SU-DHL-6 (cell line): ENCODE measurements at regions not wholly inside any gene's neighbourhood (a gene's known extent, or its start where the extent isn't known, plus 50 kb on each side); places are given as distances from the start of the nearest gene placed in this dataset.
"Not testable (repeated sequence)": the region's sequence is repeated elsewhere in the genome, so short reads cannot be mapped to it uniquely, and the experiment has no call there.

Experiments used
- H2AFZ ChIP-seq: fragments of 200-600 bp; sonication (generic); 2 replicates; pipeline ENCODE4 v1.6.1; 2014; ENCODE audit warnings: low read depth, mild to moderate bottlenecking, moderate library complexity, mixed read lengths, antibody characterized with exemption, low read length; ENCODE audit not compliant: severe bottlenecking
- H3F3A ChIP-seq: fragments of 200-600 bp; shearing (Covaris generic); 2 replicates; pipeline ENCODE4 v1.6.0; 2016; ENCODE audit warnings: antibody characterized with exemption, mild to moderate bottlenecking; ENCODE audit not compliant: insufficient read depth
- H3K27ac ChIP-seq: fragments of 200-600 bp; sonication (generic); 2 replicates; pipeline ENCODE4 v1.5.1; 2016; ENCODE audit warnings: low read depth, mild to moderate bottlenecking, low read length, moderate library complexity, mixed read lengths
- H3K27me3 ChIP-seq: fragments of 200-600 bp; sonication (generic), shearing (Covaris generic); 2 replicates; pipeline ENCODE4 v1.6.0; 2014; ENCODE audit warnings: mild to moderate bottlenecking, low read length
- H3K36me3 ChIP-seq: fragments of 200-600 bp; sonication (generic); 2 replicates; pipeline ENCODE4 v1.6.1; 2014; ENCODE audit warnings: mild to moderate bottlenecking, low read length, mixed read lengths
- H3K4me2 ChIP-seq: fragments of 300-600, 200-600 bp; shearing (Covaris generic), sonication (generic); 2 replicates; pipeline ENCODE4 v1.6.0; 2014; ENCODE audit warnings: low read length, low read depth, mild to moderate bottlenecking; ENCODE audit not compliant: poor library complexity, severe bottlenecking
- H3K4me3 ChIP-seq: fragments of 200-600 bp; sonication (generic); 2 replicates; pipeline ENCODE4 v1.5.1; 2014; ENCODE audit warnings: antibody characterized with exemption, low read length, mild to moderate bottlenecking, mixed read lengths; ENCODE audit not compliant: insufficient read depth, poor library complexity, severe bottlenecking
- H3K79me2 ChIP-seq: fragments of 200-600 bp; sonication (generic); 2 replicates; pipeline ENCODE4 v1.6.1; 2014; ENCODE audit warnings: mild to moderate bottlenecking, low read length, moderate library complexity; ENCODE audit not compliant: insufficient read depth
- H3K9ac ChIP-seq: fragments of 200-600 bp; sonication (generic); 2 replicates; pipeline ENCODE4 v1.7.0; 2014; ENCODE audit warnings: mild to moderate bottlenecking, low read length
- H3K9me2 ChIP-seq: fragments of 200-600 bp; sonication (generic); replicated peaks from 2 replicates; pipeline ENCODE4 v1.6.1; 2014; ENCODE audit warnings: low read length; ENCODE audit not compliant: insufficient read depth
- H3K9me3 ChIP-seq: fragments of 200-600 bp; sonication (generic); 2 replicates; pipeline ENCODE4 v1.6.1; 2014; ENCODE audit warnings: low read length, mixed read lengths; ENCODE audit not compliant: insufficient read depth
- H4K20me1 ChIP-seq: fragments of 200-600 bp; sonication (generic); 2 replicates; pipeline ENCODE4 v1.6.1; 2014; ENCODE audit warnings: low read depth, mild to moderate bottlenecking, antibody characterized with exemption, low read length, moderate library complexity, mixed read lengths

GRCh38 chr11:67884761-67885558, 118.9 kb downstream of the UNC93B1 start:
- H3K9me3 ChIP-seq, H3F3A ChIP-seq, H3K27ac ChIP-seq, H2AFZ ChIP-seq, H3K27me3 ChIP-seq, H3K4me2 ChIP-seq, H3K4me3 ChIP-seq, H3K36me3 ChIP-seq, H4K20me1 ChIP-seq, H3K9ac ChIP-seq, H3K79me2 ChIP-seq, H3K9me2 ChIP-seq: not testable (repeated sequence)

GRCh38 chr11:67884073-67884757, 119.7 kb downstream of the UNC93B1 start:
- H3K27ac ChIP-seq, H3K4me3 ChIP-seq, H3K36me3 ChIP-seq, H3K9me2 ChIP-seq, H3F3A ChIP-seq, H3K9me3 ChIP-seq, H3K27me3 ChIP-seq, H3K9ac ChIP-seq, H3K4me2 ChIP-seq, H3K79me2 ChIP-seq, H2AFZ ChIP-seq, H4K20me1 ChIP-seq: not testable (repeated sequence)

- H3K4me2 ChIP-seq, H3K9ac ChIP-seq, H4K20me1 ChIP-seq, H3K27ac ChIP-seq, H3K4me3 ChIP-seq, H3K9me3 ChIP-seq, H3F3A ChIP-seq, H3K36me3 ChIP-seq, H2AFZ ChIP-seq, H3K79me2 ChIP-seq, H3K9me2 ChIP-seq, H3K27me3 ChIP-seq: not testable (repeated sequence)
Observed at GRCh38 chr11:67882304-67882703, 121.6 kb downstream of the UNC93B1 start.

- not testable (repeated sequence) for H3K9ac ChIP-seq, H3K79me2 ChIP-seq, H3K9me3 ChIP-seq, H3K9me2 ChIP-seq, H3F3A ChIP-seq, H3K27me3 ChIP-seq, H3K4me3 ChIP-seq, H4K20me1 ChIP-seq, H3K4me2 ChIP-seq, H3K27ac ChIP-seq, H3K36me3 ChIP-seq, H2AFZ ChIP-seq
Observed at GRCh38 chr11:67881836-67882235, 122.1 kb downstream of the UNC93B1 start.

GRCh38 chr11:67880594-67881196, 123.2 kb downstream of the UNC93B1 start:
- H3K27me3 ChIP-seq, H3K4me2 ChIP-seq, H2AFZ ChIP-seq, H3K36me3 ChIP-seq, H3K9me2 ChIP-seq, H3K27ac ChIP-seq, H3K9ac ChIP-seq, H3F3A ChIP-seq, H3K9me3 ChIP-seq, H4K20me1 ChIP-seq, H3K4me3 ChIP-seq, H3K79me2 ChIP-seq: not testable (repeated sequence)

- not testable (repeated sequence) for H2AFZ ChIP-seq
Observed at GRCh38 chr11:67878666-67879065, 125.2 kb downstream of the UNC93B1 start.

GRCh38 chr11:67877316-67877715, 126.6 kb downstream of the UNC93B1 start:
- H3K27me3 ChIP-seq, H2AFZ ChIP-seq, H3K9me3 ChIP-seq, H3K4me2 ChIP-seq, H3K27ac ChIP-seq, H3K9me2 ChIP-seq, H3K4me3 ChIP-seq, H4K20me1 ChIP-seq, H3F3A ChIP-seq, H3K9ac ChIP-seq, H3K79me2 ChIP-seq, H3K36me3 ChIP-seq: not testable (repeated sequence)

More at GRCh38 chr11:67878666-67879065, 125.2 kb downstream of the UNC93B1 start:
- not testable (repeated sequence) for H3K79me2 ChIP-seq, H3K27me3 ChIP-seq, H4K20me1 ChIP-seq, H3K4me3 ChIP-seq, H3K36me3 ChIP-seq, H3K9me3 ChIP-seq, H3K4me2 ChIP-seq, H3K9ac ChIP-seq, H3K27ac ChIP-seq, H3F3A ChIP-seq, H3K9me2 ChIP-seq

- not testable (repeated sequence) for H3K79me2 ChIP-seq, H3F3A ChIP-seq, H3K4me2 ChIP-seq, H4K20me1 ChIP-seq, H3K27ac ChIP-seq, H3K9me2 ChIP-seq, H3K27me3 ChIP-seq, H3K9me3 ChIP-seq, H3K36me3 ChIP-seq, H3K4me3 ChIP-seq, H2AFZ ChIP-seq, H3K9ac ChIP-seq
Observed at GRCh38 chr11:67873223-67873622, 130.7 kb downstream of the UNC93B1 start.
